Neural crest cell (in vitro differentiated cells): ENCODE measurements at regions not wholly inside any gene's neighbourhood (a gene's known extent, or its start where the extent isn't known, plus 50 kb on each side); places are given as distances from the start of the nearest gene placed in this dataset.
A peak's percentile ranks its signal among the peaks of the same experiment; 100 is the strongest.

Experiments
- DNase-seq: peaks from one replicate; pipeline ENCODE4 v3.0.0; 2021; ENCODE audit warnings: low read depth, mixed read lengths, low spot score
- H3K27ac Mint-ChIP-seq: one replicate; pipeline ENCODE4 v1.8.0; 2021; ENCODE audit warnings: mild to moderate bottlenecking, mixed read lengths; ENCODE audit not compliant: unreplicated experiment
- H3K27me3 Mint-ChIP-seq: 2 replicates; pipeline ENCODE4 v1.8.0; 2021; ENCODE audit warnings: low read depth, mild to moderate bottlenecking, mixed read lengths
- H3K36me3 Mint-ChIP-seq: 2 replicates; pipeline ENCODE4 v1.8.0; 2021; ENCODE audit warnings: low read depth, mild to moderate bottlenecking, mixed read lengths
- H3K4me1 Mint-ChIP-seq: 2 replicates; pipeline ENCODE4 v1.8.0; 2021; ENCODE audit warnings: mixed read lengths
- H3K4me3 Mint-ChIP-seq: one replicate; pipeline ENCODE4 v1.8.0; 2021; ENCODE audit warnings: mild to moderate bottlenecking, mixed read lengths
- H3K9me3 Mint-ChIP-seq: 2 replicates; pipeline ENCODE4 v1.8.0; 2021; ENCODE audit warnings: mixed read lengths
- CTCF ChIP-seq: fragments of 200-600 bp; sonication (generic); conservative IDR thresholded peaks from 2 replicates; pipeline ENCODE4 v1.5.0; 2021; ENCODE audit warnings: antibody characterized with exemption, mild to moderate bottlenecking

GRCh38 chr2:20507711-20508110, 60.8 kb downstream of the RHOB start:
- no peaks in the 10 kb centered on the region for H3K36me3 Mint-ChIP-seq

GRCh38 chr2:20509301-20509769, 62.5 kb downstream of the RHOB start:
- peaks cover 49% of the 10 kb centered on the region for H3K4me1 Mint-ChIP-seq
- no peak for DNase-seq
- no peak overlapping the region for H3K27ac Mint-ChIP-seq
- H3K9me3 Mint-ChIP-seq = no peaks in the 10 kb centered on the region
- H3K27me3 Mint-ChIP-seq = no peaks in the 10 kb centered on the region
- no peak for TF ChIP-seq CTCF
- H3K4me3 Mint-ChIP-seq = no peak overlapping the region
- no peaks in the 10 kb centered on the region for H3K36me3 Mint-ChIP-seq

More at GRCh38 chr2:20507711-20508110, 60.8 kb downstream of the RHOB start:
- no peaks in the 10 kb centered on the region for H3K27me3 Mint-ChIP-seq
- no peak for DNase-seq
- H3K27ac Mint-ChIP-seq = no peak overlapping the region
- no peak for TF ChIP-seq CTCF
- H3K4me1 Mint-ChIP-seq = peaks cover 52% of the 10 kb centered on the region
- no peaks in the 10 kb centered on the region for H3K9me3 Mint-ChIP-seq
- no peak overlapping the region for H3K4me3 Mint-ChIP-seq

DNA sequence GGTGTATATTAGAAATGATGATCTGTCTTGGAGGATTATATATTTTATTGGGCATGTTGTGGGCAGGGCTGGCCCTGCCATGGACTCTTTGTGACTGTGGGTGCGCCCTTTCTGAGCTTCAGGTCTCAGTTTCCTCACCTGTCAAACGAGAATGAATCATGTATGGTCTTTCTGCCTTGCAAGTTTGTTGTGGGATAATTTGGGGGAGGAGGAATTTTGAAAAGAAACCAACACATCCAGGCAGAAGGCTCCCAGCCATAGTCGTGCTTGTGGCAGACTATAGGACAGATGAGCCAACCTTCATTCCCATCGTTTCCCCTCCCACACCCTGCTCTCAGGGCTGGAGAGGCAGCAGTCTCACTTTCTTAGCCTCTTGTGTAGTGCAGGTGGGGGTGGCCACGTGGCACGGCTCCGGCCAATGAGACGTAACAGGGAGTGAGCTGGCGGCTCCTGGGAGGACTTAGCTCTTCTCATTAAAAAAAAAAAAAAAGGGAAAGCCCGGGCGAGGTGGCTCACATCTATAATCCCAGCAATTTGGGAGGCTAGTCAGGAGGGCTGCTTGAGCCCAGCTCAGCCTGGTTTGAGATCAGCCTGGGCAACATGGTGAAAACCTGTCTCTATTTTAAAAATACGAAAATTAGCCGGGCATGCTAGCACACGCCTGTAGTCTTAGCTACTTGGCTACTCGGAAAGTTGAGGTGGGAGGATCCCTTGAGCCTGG, 63.1 kb downstream of the RHOB start:
- DNase-seq = no peak
- no peak overlapping the region for H3K4me3 Mint-ChIP-seq
- H3K27me3 Mint-ChIP-seq = no peaks in the 10 kb centered on the region
- H3K36me3 Mint-ChIP-seq = no peaks in the 10 kb centered on the region
- no peak for TF ChIP-seq CTCF
- no peak overlapping the region for H3K27ac Mint-ChIP-seq
- H3K9me3 Mint-ChIP-seq = peaks cover 3% of the 10 kb centered on the region
- H3K4me1 Mint-ChIP-seq = peaks cover 50% of the 10 kb centered on the region

- Mint-ChIP-seq H3K27me3 (no peaks in the 10 kb centered on the region), H3K9me3 (peaks cover 8% of the 10 kb centered on the region), H3K36me3 (no peaks in the 10 kb centered on the region), H3K27ac (no peak overlapping the region), H3K4me3 (peak overlapping the region; percentile 24), H3K4me1 (peaks cover 55% of the 10 kb centered on the region)
- no peak for DNase-seq
- no peak for TF ChIP-seq CTCF
Observed at GRCh38 chr2:20511130-20511529, 64.3 kb downstream of the RHOB start.

DNA sequence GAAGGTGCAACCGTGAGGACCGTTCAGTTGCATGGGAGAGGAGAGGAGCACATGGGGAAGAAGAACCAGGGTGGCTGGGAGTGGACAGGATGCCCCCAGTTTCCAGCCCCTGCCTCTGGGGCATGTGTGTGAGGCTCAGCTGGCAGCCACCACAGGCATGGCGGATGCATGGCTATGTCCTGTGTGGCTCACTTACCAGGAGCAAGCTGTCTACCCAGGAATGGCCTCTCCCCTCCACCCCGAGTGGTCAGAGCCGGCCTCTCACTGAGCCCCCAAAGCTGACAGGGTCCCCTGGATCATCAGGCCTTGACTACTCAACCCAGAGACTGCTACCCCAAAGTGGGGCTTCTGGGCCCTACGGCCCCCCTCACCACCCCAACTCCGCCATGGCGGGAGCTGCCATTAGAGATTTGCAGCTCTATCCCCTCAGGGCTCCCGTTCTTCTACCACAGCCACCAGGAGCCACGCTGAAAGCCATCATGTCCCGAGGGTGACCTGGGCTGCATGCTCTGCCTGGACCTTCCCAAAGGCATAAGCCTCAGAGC, 65.3 kb downstream of the RHOB start:
- H3K9me3 Mint-ChIP-seq = peaks cover 8% of the 10 kb centered on the region

More for the DNA sequence above, 65.3 kb downstream of the RHOB start:
- TF ChIP-seq CTCF = no peak
- DNase-seq = no peak
- Mint-ChIP-seq H3K4me1 (peaks cover 55% of the 10 kb centered on the region), H3K27me3 (no peaks in the 10 kb centered on the region), H3K27ac (no peak overlapping the region), H3K36me3 (no peaks in the 10 kb centered on the region), H3K4me3 (no peak overlapping the region)
